ENCODE measurements at regions not wholly inside any gene's neighbourhood (a gene's known extent, or its start where the extent isn't known, plus 50 kb on each side); places are given as distances from the start of the nearest gene placed in this dataset.

- no peak for DNase-seq (ENCODE audit: extremely low read depth in 1 of 2, low read depth in 1 of 2)
Measured at GRCh38 chr3:31244929-31245817, 287.6 kb upstream of the STT3B start.

- DNase-seq (ENCODE audit: extremely low read depth in 1 of 2, low read depth in 1 of 2) = no peak
Measured at GRCh38 chr3:31246293-31247062, 286.2 kb upstream of the STT3B start.

DNA sequence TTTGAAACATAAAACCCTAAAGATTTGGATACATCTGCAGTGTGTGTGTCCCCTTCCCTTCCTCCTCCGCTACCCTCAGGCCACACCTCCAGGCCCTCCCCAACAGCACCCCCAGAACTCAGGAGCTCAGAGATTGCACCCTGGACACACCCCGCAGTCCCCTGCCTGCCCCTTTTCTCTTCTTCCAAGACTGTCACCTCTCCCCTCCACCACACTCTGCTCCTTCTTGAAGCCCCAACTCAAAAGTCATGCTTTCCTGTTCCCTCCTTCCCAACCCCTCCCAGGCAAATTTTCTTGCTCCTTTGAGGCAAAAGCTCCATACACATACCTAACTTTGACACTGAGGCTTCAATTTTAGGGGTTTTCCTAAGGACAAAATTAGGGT lies 285.7 kb upstream of the STT3B start:
- DNase-seq (ENCODE audit: extremely low read depth in 1 of 2, low read depth in 1 of 2) = no peak

DNA sequence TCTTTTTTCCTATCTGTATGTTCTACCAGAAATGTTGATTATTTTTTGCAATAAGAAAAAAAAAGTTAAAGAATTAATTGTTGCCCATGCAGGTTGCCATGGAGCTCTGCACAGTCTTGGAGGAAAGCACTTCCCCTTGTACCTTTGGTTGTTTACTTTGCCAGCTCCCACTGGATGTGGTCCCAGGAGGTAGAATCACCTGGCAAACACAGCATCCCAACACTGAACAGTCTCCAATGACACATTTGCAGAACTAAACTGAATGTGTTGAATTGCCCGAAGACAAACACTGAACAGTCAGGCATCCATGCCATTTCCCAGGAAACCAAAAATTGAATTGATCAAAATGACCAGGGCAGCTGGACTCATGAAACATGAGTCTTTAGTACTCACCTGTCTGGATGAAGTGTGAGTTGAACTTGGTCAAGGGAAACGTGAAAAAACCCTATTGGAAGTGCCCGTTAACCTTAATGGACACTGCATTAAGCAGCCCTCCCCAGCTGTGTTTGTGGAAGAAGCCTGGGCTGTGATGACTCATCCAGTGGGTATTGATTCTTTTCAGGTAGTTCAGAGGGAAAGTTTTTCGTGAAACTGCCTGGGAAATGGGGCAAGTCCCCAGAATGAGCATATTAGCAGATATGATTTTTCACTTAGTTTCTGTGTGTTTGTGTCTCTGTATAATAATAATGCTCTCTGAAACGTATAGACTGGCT lies 284.7 kb upstream of the STT3B start:
- no peak for DNase-seq (ENCODE audit: extremely low read depth in 1 of 2, low read depth in 1 of 2)

DNA sequence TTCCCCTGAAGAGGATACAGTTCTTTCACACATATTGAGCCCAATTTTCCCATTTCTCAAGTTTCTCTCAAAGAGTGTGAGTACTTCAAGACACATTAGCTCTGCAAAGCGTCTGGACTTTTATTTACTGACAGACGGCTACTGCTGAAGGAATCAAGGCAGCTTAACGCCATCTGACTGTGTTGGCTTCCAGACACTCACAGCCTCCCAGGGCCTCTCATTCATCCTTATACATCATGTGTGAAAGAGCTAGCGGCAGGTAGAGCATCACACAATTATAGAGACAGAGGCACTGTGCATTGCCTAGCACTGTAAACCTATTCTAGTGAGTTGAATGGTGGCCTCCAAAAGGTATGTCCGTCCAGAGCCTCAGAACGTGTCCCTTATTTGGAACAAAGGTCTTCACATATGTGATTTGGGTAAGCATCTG lies 284.1 kb upstream of the STT3B start:
- no peak for DNase-seq (ENCODE audit: extremely low read depth in 1 of 2, low read depth in 1 of 2)

DNA sequence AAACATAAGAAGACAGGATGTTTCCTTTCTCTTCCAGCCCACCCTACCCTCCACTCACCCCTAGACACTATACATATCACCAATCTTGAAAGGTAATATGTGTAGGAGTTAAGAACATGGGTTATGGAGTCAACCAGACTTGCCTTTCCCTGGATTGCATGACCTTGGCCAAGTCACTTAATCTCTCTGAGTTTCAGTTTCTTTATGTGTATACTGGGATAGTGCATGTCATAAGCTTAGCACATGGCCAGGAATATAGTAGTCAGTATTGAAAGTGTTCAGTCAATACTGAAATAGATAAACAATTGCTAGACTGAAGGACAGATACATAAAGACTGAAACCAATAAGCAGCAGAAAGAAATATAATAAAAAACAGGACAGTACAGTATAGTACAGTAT lies 283.2 kb upstream of the STT3B start:
- no peak for DNase-seq (ENCODE audit: extremely low read depth in 1 of 2, low read depth in 1 of 2)

DNA sequence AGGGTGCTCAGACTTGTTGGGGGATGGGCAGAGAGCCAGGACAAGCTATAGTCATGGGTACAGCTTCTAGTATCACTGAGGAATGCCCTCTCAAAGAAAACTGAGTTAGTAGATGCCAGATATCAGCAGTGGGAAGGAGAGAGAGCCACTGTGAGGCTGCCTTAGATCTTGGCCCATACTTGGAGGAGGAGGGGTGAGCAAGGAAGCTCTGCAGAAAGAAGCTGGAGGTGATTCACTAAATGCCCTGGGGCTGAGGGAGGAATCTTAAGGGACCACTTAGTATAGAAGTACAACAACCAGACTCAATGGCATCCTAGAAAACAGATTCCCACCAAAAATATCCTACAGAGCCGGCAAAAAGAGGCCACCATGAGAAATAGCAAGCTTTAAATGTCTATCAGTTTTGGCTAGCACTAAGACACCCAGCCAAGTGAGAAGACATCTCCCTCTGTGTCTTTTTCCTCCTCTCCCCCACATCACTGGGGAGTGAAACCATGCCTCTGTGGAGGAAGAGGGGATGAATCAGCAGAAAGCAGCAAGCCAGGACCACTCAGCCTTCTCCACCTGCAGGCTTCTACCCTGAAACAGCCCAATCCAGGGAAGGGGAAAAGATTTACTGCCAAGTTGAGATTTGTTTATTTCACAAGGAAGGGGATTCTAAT lies 282.5 kb upstream of the STT3B start:
- DNase-seq (ENCODE audit: extremely low read depth in 1 of 2, low read depth in 1 of 2) = no peak

DNA sequence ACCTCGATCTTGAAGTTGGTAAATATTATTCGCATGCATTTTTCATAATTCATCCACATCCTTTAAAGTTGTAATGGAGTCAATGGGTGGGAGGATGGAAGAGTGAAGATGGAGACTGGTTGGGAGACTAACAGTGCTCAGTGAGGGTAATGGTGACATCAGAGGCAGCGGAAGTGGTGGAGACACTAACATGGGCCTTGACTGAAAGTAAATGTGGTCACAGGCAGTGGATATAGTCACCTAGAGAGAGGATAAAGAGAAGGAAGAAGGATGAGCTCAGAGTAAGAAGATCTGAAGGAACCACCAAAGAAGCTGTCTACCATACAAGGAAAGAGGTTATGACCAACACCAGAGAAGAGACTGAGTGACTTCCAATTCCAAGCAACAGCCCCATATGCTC lies 281.6 kb upstream of the STT3B start:
- no peak for DNase-seq (ENCODE audit: extremely low read depth in 1 of 2, low read depth in 1 of 2)

DNA sequence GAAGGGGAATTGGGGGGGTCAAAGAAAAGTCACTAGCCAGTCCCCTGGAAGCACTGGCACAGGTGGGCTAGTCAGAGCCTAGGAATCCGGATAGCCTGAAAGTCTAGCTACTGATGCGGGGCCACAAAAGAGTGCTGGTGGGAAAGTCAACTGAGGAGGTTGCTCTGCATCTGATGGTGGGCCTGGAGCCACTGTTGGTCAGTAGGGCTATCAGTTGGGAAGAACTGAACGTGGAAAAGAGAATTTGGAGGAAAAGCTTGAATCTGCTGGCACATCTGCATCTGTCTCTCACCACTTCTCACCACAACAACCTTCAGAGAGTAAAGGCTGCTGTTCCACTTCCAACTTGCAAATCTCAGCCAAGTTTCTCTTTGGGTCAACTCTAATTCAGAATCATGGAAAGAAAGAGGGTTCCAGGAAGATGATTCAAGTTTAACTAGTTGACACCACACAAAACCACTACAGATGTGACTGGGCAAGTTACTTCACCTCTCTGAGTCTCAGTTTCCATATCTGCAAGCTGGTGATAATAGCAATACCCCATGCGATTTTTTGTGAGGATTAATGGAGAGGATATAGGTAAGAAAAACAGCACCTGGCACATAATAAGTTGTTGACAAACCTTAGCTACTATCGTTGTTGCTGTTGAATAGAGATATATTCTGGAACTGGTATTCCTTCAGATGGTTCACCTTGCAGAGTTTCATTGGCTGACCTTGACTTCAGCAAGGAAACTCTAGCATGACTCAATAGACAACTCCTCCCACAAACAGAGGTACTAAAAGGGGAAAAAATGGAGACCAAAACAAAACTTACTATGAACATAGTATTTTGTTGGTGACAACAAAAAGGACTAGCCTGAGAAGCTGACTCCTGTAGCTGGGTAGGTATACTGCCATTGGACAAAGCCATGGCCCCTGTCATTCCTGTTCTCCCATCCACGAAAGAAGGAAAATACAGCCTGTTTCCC lies 280.2 kb upstream of the STT3B start:
- DNase-seq (ENCODE audit: extremely low read depth in 1 of 2, low read depth in 1 of 2) = no peak

DNA sequence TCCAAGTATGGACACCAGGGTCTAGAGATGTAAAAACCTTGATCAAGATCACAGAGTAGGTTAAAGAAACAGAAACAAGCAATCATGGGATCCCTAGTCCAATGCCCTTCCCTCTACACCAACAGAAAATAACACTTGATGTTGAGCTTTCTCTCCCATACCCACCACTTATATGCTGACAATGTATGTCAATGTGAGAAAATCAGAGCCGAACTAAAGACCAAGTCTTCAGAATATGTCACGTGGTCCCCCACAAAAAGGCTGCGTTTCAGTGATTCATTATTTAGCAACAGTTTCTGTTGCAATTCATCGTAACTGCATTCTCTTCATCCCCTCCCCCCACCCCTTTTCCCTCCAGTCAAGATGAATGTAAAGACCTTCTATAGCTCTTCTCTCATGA lies 278.9 kb upstream of the STT3B start:
- peak in 1 of 2 donors; percentile 40 for DNase-seq (ENCODE audit: extremely low read depth in 1 of 2, low read depth in 1 of 2)

- DNase-seq (ENCODE audit: extremely low read depth in 1 of 2, low read depth in 1 of 2) = no peak
Measured at GRCh38 chr3:31254483-31254882, 278.2 kb upstream of the STT3B start.

DNA sequence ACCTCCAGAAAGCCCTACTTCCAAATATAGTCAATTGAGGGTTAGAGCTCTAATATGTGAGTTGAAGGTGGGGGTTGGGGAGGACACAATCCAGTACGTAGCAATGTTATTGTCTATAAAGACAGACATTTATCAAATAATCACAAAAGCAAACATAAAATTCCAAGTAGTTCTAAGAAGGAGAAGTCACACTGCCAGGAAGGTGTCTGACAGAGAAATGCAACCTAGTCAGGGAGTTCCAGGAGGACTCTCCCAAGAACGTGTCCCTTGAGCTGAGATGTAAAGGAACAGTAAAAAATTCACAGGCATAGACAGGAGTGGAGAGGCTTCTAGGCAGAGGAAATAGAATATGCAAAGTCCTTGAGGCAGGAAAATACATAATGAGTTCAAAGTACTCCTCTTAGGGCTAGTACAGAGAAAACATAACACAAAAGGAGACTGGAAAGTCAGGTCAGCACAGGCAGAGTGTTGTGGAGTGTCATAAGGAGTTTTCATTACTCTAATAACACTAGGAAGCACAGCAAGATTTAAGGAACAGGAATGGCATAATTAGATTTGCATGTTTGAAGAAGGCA lies 277.6 kb upstream of the STT3B start:
- DNase-seq (ENCODE audit: extremely low read depth in 1 of 2, low read depth in 1 of 2) = no peak

GRCh38 chr3:31262201-31262600 lies 270.5 kb upstream of the STT3B start:
- DNase-seq (ENCODE audit: extremely low read depth in 1 of 2, low read depth in 1 of 2) = no peak

DNA sequence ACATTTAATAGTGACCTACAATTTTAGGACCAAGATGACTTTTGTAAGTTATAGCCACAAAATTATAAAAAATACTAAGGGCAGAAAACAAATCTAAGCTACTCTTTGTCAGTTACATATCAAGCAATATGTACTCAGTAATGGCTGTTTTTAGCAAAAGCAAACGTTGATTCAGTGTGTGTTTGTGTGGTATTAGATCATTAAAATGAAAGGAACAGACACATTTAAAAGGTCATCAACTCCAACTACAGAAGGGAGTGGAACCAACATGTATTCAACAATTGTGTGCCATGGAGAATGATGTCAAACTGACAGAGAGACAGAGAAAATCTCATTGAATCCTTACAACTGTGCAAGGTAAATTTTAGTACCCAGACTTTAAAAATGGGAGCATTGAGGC lies 268.8 kb upstream of the STT3B start:
- no peak for DNase-seq (ENCODE audit: extremely low read depth in 1 of 2, low read depth in 1 of 2)

- no peak for DNase-seq (ENCODE audit: extremely low read depth in 1 of 2, low read depth in 1 of 2)
Measured at GRCh38 chr3:31265646-31266428, 266.9 kb upstream of the STT3B start.

DNA sequence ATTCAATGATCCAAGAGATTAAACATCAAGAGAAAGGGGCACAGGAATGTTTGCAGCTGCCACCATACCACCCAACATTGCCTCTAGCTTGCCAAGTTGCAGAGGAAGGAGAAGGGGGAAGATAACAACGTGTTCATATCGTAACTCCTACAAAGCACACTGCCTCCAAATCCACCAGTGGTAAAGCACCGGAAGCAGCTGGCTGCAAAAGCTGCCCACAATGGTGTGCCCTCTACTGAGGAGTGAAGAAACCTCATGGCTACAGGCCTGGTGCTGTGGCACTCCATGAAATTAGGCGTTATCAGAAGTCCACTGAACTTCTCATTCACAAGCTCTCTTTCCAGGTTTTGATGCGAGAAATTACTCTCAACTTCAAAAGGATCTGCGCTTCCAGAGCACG lies 263.9 kb upstream of the STT3B start:
- no peak for DNase-seq (ENCODE audit: extremely low read depth in 1 of 2, low read depth in 1 of 2)

DNA sequence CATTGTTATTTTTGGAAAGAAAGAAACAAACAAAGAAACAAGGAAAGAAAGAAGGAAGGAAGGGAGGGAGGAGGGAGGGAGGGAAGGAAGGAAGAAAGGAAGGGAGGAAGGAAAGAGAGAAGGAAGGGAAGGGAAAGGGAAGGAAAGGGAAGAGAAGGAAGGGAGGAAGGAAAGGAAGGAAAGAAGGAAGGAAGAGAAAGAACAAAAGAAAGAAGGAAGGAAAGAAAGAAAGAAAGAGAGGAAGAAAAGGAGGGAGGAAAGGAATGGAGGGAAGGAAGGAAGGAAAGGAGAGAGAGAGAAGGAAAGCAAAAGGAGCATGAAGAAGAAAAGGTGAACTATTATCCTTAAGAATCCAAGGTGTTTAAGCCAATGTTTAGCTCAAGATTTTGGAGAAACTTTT lies 262.7 kb upstream of the STT3B start:
- no peak for DNase-seq (ENCODE audit: extremely low read depth in 1 of 2, low read depth in 1 of 2)

DNA sequence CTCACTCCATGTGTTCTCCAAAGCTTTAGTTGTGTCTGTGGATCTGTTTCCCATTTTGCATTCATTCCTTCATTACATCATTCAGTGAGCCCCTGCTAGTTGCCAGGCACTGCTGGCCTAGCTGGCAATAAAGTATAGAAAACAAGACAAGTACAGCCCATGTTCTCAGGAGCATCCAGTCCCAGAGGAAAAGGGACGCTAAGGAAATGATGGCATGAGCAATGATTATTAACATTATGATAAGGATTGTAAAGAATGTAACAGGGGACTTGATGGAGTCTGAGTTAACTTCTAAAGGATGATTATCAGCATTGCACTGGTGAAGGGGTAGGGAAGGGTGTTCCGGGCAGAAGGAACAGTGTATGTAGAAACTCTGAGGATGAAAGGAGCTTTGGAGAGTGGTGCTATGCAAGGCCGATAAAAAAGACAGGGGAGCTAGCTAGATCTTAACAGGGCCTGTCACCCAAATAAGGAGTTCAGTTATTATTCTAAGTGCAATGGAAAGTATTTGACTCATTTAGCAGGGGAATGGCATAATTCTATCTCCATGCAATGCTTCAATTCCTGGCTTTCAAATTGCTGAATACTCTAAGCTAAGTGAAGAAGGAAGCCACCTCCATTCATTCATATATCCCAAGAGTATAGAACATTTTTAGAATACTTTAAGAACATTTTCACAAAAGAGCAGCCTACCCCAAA lies 258.2 kb upstream of the STT3B start:
- no peak for DNase-seq (ENCODE audit: extremely low read depth in 1 of 2, low read depth in 1 of 2)
